GM21723 (cell line): ENCODE measurements at regions not wholly inside any gene's neighbourhood (a gene's known extent, or its start where the extent isn't known, plus 50 kb on each side); places are given as distances from the start of the nearest gene placed in this dataset.

Source experiments
- ATAC-seq: cut with Tn5 transposase; IDR thresholded peaks from one replicate; pipeline ENCODE4 v1.9.1; 2021; ENCODE audit warnings: mild to moderate bottlenecking, moderate library complexity; ENCODE audit not compliant: unreplicated experiment

DNA sequence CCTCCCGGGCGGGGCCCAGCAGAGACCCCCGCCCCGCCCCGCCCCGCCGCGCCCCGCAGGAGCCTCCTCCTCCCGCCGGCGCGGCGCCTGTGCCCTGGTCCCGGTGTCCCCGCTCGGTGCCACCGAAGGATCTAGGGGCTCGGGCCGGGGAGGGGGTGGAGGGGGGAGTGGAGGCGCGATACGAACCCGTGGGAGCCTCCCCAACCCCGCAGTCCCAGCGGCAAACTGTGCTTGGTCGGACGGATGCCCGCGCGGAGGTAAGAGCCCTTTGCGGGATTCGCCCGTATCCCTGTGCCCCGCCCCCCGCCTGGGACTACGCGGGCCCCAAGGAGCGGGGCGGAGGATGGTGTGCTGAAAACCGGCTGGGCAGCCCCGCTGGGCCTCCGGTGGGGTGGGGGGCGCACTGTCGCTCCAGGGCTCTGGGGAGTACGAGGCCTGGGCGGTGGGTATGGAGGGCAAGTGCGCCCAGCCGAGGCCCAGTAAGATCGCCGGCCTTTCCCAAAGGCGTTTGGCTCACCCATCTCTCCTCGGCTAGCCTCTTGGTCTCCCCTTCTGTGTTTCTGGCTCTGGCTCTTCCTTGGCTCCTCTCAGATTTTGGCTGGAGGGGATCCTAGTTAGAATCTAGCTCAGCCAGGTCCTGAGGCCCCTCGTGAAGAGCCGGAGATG is 65.6 kb upstream of the POLG start:
- ATAC-seq = peak; percentile 27

- ATAC-seq = peak; percentile 62
Observed at GRCh38 chr15:89399238-89400115, 64.9 kb upstream of the POLG start.

- ATAC-seq = no peak
Observed at GRCh38 chr15:89398896-89399237, 64.2 kb upstream of the POLG start.

DNA sequence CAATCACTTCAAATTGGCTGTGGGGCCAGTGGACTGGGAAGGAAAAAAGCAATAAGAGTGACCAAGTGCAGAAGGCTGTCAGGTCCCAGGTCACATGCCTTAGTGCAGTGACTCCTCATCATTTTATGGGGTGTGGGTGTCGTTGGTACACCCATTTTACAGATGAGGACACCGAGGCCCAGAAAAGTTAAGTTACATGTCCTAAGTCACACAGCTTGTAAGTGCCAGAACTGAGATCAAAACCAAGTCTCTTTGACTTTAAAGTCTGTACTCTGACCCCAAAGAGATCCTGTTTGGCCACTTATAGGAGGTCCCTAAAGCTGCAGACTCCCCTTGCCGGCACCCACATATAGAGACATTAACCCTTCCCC is 63.0 kb upstream of the POLG start:
- ATAC-seq = no peak

- ATAC-seq = no peak
Observed at GRCh38 chr15:89396723-89397652, 62.4 kb upstream of the POLG start.

DNA sequence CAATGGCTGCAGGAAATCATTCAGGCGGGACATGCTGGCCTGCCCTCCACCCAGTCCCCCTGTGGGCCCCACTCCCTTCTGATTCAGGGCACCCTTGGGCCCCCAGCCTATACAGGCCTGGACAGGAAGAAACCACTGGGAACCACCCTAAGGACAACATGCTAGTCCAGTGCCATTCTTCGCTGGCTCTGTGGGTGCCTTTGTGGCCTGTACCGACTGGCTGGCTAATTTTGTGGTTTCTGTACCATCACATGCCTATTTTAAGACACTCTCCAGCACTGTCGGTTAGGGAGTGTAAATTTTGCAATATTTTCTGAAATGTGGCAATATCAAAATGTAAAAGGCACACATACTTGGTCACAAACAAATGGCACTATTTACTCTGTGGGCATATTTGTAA is 61.4 kb upstream of the POLG start:
- ATAC-seq = no peak

DNA sequence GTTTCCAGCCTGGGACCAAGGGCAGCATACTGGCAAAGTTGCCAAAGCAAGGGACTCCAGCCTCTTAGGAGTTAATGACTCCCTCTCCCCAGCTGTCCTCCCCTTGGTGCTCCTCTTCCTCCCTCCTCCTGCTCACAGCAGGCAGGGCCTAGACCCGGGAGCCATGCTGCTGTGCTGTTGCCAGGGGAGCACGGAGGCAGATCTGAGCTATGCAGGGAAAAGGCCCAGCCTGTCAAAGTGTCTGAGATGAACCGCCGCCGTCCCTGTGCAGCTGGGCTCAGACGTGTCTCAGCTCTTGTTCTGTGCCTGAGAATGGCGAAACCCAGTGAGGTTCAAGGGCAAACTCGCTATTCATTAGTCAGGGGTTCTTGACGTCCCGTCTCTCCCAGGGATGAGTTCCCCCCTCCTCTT is 60.8 kb upstream of the POLG start:
- ATAC-seq = no peak

GRCh38 chr15:89395031-89395430 is 60.4 kb upstream of the POLG start:
- ATAC-seq = no peak

DNA sequence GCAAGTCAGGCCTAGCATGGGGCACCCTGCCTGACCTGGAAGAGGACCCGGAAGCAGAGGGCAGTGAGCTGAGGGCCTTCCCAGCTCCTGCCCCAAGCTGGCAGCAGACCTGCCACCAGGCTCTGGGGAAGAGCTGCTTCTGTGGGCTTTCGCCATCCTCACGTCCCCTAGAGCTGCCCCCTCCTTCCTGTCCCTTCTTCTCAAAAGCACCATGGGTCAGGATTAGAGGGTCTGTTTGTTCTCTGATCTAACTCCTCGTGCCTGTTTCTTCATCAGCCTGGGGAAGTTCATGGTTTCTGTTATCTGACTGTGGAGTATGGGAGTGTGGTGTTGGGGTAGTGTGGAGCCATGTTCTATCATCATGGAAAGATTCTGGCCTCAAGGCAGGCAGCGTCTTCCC is 58.4 kb upstream of the POLG start:
- ATAC-seq = no peak

DNA sequence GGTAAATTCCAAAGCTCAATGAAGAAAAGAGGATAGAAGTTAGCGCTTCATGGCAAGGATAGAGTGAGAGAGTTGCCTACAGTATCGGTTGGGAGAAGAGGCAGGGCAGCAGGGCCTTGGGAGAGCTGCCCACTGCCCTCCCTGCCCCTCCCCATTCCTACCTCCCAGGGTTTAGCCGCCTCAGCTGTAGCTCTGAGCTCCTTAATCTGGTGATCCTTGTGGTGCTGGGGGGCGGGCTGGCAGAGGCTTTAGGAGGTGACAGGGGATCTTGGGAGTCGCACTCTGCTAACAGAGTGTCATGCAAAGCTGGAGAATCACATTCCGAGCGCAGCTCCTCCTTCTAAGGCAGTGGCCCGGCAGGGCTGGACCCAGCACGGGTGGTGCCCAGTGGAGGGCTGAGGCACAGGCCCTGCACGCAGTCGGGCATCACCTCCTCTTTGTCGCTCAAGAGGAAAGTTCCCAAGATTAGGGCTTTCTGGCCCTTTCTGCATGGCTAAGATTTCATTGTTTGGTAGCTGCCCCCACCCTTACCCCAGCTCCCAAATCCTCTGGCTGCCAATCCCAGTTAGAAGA is 57.1 kb upstream of the POLG start:
- no peak for ATAC-seq

GRCh38 chr15:89389841-89390603 is 55.4 kb upstream of the POLG start:
- ATAC-seq = no peak

GRCh38 chr15:89387140-89387903 is 52.7 kb upstream of the POLG start:
- ATAC-seq = no peak

DNA sequence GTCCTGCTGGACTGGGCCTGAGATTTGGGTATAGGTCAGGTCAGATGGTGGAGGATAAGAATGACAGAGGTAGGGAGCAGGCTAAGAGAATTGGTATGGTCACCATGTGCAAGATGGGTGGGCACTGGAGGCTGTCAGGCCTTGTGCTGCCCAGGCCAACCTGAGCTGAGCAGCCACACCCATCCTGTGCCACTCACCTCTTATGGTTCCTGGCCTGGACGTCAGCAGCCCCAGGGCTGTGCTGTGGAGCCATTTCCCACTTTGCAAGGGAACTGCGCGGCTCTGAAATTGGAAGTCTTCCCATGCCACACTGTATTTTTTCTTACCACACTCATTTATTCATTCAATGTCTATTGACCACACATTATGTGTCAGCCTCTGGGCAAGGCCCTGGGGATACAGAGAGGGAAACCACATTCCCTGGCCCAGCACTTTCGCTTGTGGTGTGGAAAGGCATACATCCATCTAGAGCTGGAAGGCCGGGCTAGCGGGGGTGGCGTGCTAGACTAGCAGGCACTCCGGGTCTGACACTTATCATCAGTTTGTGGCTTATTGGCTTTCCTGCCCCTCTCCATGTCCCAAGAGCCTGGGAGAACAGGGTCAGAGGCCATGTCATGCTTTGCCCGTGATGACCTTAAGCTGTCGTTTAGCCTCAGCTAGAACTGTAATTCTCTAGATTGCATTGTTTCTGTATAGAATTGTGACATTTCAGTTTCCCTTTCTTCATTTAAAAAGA is 51.1 kb upstream of the POLG start:
- ATAC-seq = no peak
